Right lobe of liver (tissue), 6 donors: ENCODE measurements at regions not wholly inside any gene's neighbourhood (a gene's known extent, or its start where the extent isn't known, plus 50 kb on each side); places are given as distances from the start of the nearest gene placed in this dataset.
"Not testable (repeated sequence)": the region's sequence is repeated elsewhere in the genome, so short reads cannot be mapped to it uniquely, and the experiment has no call there.

Source experiments
- ATAC-seq, 4 donors: fragments of 200-7000 bp; cut with Tn5 transposase; one replicate each; pipeline ENCODE4 v1.9.1; 2020; ENCODE audit warnings: mild to moderate bottlenecking in 4 of 4, moderate library complexity in 4 of 4
- DNase-seq, 3 donors: peaks; one replicate each; pipeline ENCODE4 v3.0.0-alpha.2; 2020
- H3K27ac ChIP-seq, 3 donors: fragments of 200-600 bp; one replicate each; pipeline ENCODE4 v1.8.0; 2022
- H3K27me3 ChIP-seq, 2 donors: fragments of 200-600 bp; one replicate each; pipeline ENCODE4 v1.8.0; 2022
- H3K36me3 ChIP-seq, 4 donors: fragments of 200-600 bp; sonication (generic) in 1 of 4; one replicate each; pipeline versions ENCODE4 v1.5.1 to v1.8.0; 2017 to 2022; ENCODE audit warnings: control low read depth in 1 of 4
- H3K4me1 ChIP-seq, 4 donors: fragments of 200-600 bp; sonication (generic) in 1 of 4; one replicate each; pipeline versions ENCODE4 v1.5.1 to v1.8.0; 2017 to 2022; ENCODE audit warnings: control low read depth in 1 of 4
- H3K4me3 ChIP-seq, 3 donors: fragments of 200-600 bp; one replicate each; pipeline ENCODE4 v1.8.0; 2022
- H3K9me3 ChIP-seq, 4 donors: fragments of 200-600 bp; sonication (generic) in 1 of 4; one replicate each; pipeline versions ENCODE4 v1.5.1 to v1.8.0; 2017 to 2022; ENCODE audit warnings: control low read depth in 1 of 4
- WGBS: methylation state at CpG from one replicate; pipeline ENCODE4 v1.1.6; 2018; ENCODE audit warnings: low coverage, low lambda C conversion rate; ENCODE audit not compliant: insufficient coverage; ENCODE audit errors: missing lambda C conversion rate; 5-methylcytosine and 5-hydroxymethylcytosine counted together
- intact Hi-C, 2 donors: fragments of 100-400 bp; cut with DNase I; formaldehyde crosslinking; loops; one replicate each; pipeline versions ENCODE4 v1.11.2 to v1.14.1; 2022
- donor health status: DM: no; HTN: yes; CAD: no.
- donor health status: DM: no; HTN: no; CAD: no.
- donor health status: DM: no; HTN: no; CAD: no.
- donor health status: DM: no; HTN: yes; CAD: no.
- donor health status: DM: no; HTN: yes; CAD: no.

- no CpG with 5 or more reads among the region's 1 CpG for WGBS
- H3K27me3 ChIP-seq, H3K27ac ChIP-seq, H3K36me3 ChIP-seq, intact Hi-C loops, ATAC-seq, H3K4me3 ChIP-seq, H3K4me1 ChIP-seq, H3K9me3 ChIP-seq: not testable (repeated sequence)
- DNase-seq, result peak in 1 of 3 donors; percentile 22
Measured at GRCh38 chr2:95769256-95769655, 177.5 kb downstream of the TRIM43 start.

- intact Hi-C loops, H3K4me3 ChIP-seq, H3K9me3 ChIP-seq, ATAC-seq, H3K4me1 ChIP-seq, H3K27ac ChIP-seq, H3K36me3 ChIP-seq, H3K27me3 ChIP-seq: not testable (repeated sequence)
- WGBS, result 60% methylated on average over 4 of the region's 9 CpGs
- DNase-seq, result peak in 1 of 3 donors; percentile 3
Measured at GRCh38 chr2:95770726-95771125, 178.9 kb downstream of the TRIM43 start.

GRCh38 chr2:95774322-95775192 lies 182.8 kb downstream of the TRIM43 start:
- H3K4me1 ChIP-seq, H3K27ac ChIP-seq, intact Hi-C loops, H3K27me3 ChIP-seq, H3K9me3 ChIP-seq, H3K36me3 ChIP-seq, H3K4me3 ChIP-seq: not testable (repeated sequence)
- DNase-seq (peak in 2 of 3 donors; percentile 3 to 5), ATAC-seq (peak in 2 of 4 donors; percentile 11 to 23)
- no CpG with 5 or more reads among the region's 11 CpGs for WGBS

- H3K36me3 ChIP-seq, intact Hi-C loops, DNase-seq, H3K4me1 ChIP-seq, H3K27me3 ChIP-seq, H3K9me3 ChIP-seq, H3K4me3 ChIP-seq, H3K27ac ChIP-seq: not testable (repeated sequence)
- WGBS, result 52% methylated on average over 7 of the region's 9 CpGs
- ATAC-seq, result peak in 1 of 4 donors; percentile 40
Measured at GRCh38 chr2:95775193-95775531, 183.4 kb downstream of the TRIM43 start.
